ENCODE measurements at regions not wholly inside any gene's neighbourhood (a gene's known extent, or its start where the extent isn't known, plus 50 kb on each side); places are given as distances from the start of the nearest gene placed in this dataset.
A peak's percentile ranks its signal among the peaks of the same experiment; 100 is the strongest.
"Not testable (repeated sequence)": the region's sequence is repeated elsewhere in the genome, so short reads cannot be mapped to it uniquely, and the experiment has no call there.

DNA sequence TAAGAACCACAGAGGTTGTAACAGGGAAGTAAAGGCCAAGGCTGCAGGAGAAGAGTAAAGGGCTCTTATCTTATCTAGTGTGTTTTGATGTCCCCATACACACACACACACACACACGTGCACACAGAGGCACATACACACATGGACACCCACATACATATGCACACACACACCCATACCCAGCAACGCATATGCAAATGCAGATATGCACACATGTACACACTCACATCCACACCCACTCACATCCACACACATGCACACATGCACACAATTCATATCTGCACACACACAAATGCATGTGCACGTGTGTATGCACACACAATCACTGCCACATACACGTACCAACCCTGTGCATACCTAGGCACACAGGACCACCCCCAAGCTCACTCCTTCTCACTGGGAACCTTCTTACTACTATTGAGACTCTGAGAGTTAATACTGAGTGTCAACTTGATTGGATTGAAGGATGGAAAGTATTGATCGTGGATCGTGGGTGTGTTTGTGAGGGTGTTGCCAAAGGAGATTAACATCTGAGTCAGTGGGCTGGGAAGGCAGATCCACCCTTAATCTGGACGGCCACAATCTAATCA lies 99.0 kb upstream of the AKAP13 start:
- Histone ChIP-seq H3K4me3 (replicated peaks in 1 of 3; ENCODE audit: low read depth in 2 of 3, low read length in 3 of 3) (no peak overlapping the region), H3K79me2 (ENCODE audit: insufficient read depth, low read length) (no peaks in the 10 kb centered on the region), H3K27ac (ENCODE audit: low read depth in 1 of 2, low read length in 2 of 2) (no peak overlapping the region), H3K27me3 (ENCODE audit: control insufficient read depth in 2 of 2, insufficient read depth in 2 of 2, low read length in 2 of 2) (no peaks in the 10 kb centered on the region), H3K4me1 (ENCODE audit: control insufficient read depth in 1 of 2, insufficient read depth in 2 of 2, low read length in 2 of 2) (no peaks in the 10 kb centered on the region), H3K4me2 (replicated peaks; ENCODE audit: extremely low read depth, low read length, poor library complexity, severe bottlenecking) (no peak overlapping the region), H3K9ac (ENCODE audit: insufficient read depth, low read length, poor library complexity, severe bottlenecking) (no peak overlapping the region), H2AFZ (ENCODE audit: insufficient read depth, low read depth, low read length, poor library complexity, severe bottlenecking) (no peak overlapping the region), H3K9me3 (replicated peaks in 1 of 2; ENCODE audit: control insufficient read depth in 1 of 2, insufficient read depth in 1 of 2, low read length in 2 of 2) (no peaks in the 10 kb centered on the region), H3K36me3 (replicated peaks in 1 of 2; ENCODE audit: control insufficient read depth in 1 of 2, insufficient read depth in 2 of 2, low read length in 2 of 2) (no peaks in the 10 kb centered on the region), H4K20me1 (ENCODE audit: insufficient read depth, low read length) (no peaks in the 10 kb centered on the region)
- TF ChIP-seq, protein P1, sequence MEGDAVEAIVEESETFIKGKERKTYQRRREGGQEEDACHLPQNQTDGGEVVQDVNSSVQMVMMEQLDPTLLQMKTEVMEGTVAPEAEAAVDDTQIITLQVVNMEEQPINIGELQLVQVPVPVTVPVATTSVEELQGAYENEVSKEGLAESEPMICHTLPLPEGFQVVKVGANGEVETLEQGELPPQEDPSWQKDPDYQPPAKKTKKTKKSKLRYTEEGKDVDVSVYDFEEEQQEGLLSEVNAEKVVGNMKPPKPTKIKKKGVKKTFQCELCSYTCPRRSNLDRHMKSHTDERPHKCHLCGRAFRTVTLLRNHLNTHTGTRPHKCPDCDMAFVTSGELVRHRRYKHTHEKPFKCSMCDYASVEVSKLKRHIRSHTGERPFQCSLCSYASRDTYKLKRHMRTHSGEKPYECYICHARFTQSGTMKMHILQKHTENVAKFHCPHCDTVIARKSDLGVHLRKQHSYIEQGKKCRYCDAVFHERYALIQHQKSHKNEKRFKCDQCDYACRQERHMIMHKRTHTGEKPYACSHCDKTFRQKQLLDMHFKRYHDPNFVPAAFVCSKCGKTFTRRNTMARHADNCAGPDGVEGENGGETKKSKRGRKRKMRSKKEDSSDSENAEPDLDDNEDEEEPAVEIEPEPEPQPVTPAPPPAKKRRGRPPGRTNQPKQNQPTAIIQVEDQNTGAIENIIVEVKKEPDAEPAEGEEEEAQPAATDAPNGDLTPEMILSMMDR (IDR thresholded peaks at IDR 0.05): no peak
- intact Hi-C loops (cut with micrococcal nuclease): no loop called here
- Mint-ChIP-seq H3K27me3 (ENCODE audit: low read depth in 3 of 3) (peaks cover 1 to 3% (median 3%) of the 10 kb centered on the region in 3 donors), H3K4me3 (no peak overlapping the region), H3K27ac (no peak overlapping the region), H3K9me3 (no peaks in the 10 kb centered on the region), H3K36me3 (no peaks in the 10 kb centered on the region), H3K4me1 (no peaks in the 10 kb centered on the region)
- WGBS (ENCODE audit: insufficient coverage): 86% methylated on average over 5 of the region's 7 CpGs
- DNase-seq: no peak

DNA sequence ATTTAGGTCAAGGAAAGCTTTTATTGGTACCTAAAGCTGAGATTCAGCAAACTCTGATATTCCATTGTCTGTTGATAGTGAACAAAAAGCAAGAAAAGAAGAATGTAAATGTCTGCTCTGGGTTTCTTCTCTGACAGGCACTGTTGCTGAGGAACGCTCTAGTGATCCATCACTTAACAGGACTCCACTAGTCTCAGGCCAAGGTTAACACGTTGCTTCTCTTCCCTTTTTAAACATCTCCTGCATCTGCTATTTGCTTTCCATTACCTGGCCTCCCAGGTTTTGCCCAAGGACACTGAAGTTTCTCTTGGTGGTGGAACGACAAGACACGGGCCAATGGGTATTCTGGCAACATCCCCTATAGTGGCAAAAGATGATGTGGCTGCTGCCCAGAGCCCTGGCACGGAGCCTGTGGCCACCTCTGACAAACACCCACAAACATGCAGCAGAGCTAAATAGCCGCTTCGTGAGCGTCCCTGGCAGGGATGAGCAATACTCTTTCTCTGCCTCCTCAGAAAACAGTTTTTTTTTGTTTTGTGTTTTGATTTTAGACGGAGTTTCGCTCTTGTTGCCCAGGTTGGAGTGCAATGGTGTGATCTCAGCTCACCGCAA lies 97.8 kb upstream of the AKAP13 start:
- no peaks in the 10 kb centered on the region for H3K36me3 ChIP-seq (replicated peaks in 1 of 2; ENCODE audit: control insufficient read depth in 1 of 2, insufficient read depth in 2 of 2, low read length in 2 of 2)
- H3K4me2 ChIP-seq (replicated peaks; ENCODE audit: extremely low read depth, low read length, poor library complexity, severe bottlenecking): no peak overlapping the region
- no peaks in the 10 kb centered on the region for H3K27me3 ChIP-seq (ENCODE audit: control insufficient read depth in 2 of 2, insufficient read depth in 2 of 2, low read length in 2 of 2)
- intact Hi-C loops (cut with micrococcal nuclease): no loop called here
- H3K9me3 ChIP-seq (replicated peaks in 1 of 2; ENCODE audit: control insufficient read depth in 1 of 2, insufficient read depth in 1 of 2, low read length in 2 of 2): no peaks in the 10 kb centered on the region
- H3K79me2 ChIP-seq (ENCODE audit: insufficient read depth, low read length): no peaks in the 10 kb centered on the region
- H3K27me3 Mint-ChIP-seq (ENCODE audit: low read depth in 3 of 3): peaks cover 1 to 3% (median 3%) of the 10 kb centered on the region in 3 donors
- H3K4me3 Mint-ChIP-seq: no peak overlapping the region
- no peak overlapping the region for H3K4me3 ChIP-seq (replicated peaks in 1 of 3; ENCODE audit: low read depth in 2 of 3, low read length in 3 of 3)
- H3K27ac Mint-ChIP-seq: peak overlapping the region in 1 of 7 donors; percentile 12
- H3K9ac ChIP-seq (ENCODE audit: insufficient read depth, low read length, poor library complexity, severe bottlenecking): no peak overlapping the region
- TF ChIP-seq, protein P1 (IDR thresholded peaks at IDR 0.05): no peak
- no peaks in the 10 kb centered on the region for H3K9me3 Mint-ChIP-seq
- H3K36me3 Mint-ChIP-seq: no peaks in the 10 kb centered on the region
- no peaks in the 10 kb centered on the region for H4K20me1 ChIP-seq (ENCODE audit: insufficient read depth, low read length)
- no peak for DNase-seq
- WGBS (ENCODE audit: insufficient coverage): 90% methylated on average over 6 of the region's 11 CpGs
- H3K4me1 ChIP-seq (ENCODE audit: control insufficient read depth in 1 of 2, insufficient read depth in 2 of 2, low read length in 2 of 2): no peaks in the 10 kb centered on the region
- H2AFZ ChIP-seq (ENCODE audit: insufficient read depth, low read depth, low read length, poor library complexity, severe bottlenecking): no peak overlapping the region
- no peak overlapping the region for H3K27ac ChIP-seq (ENCODE audit: low read depth in 1 of 2, low read length in 2 of 2)
- H3K4me1 Mint-ChIP-seq: no peaks in the 10 kb centered on the region

DNA sequence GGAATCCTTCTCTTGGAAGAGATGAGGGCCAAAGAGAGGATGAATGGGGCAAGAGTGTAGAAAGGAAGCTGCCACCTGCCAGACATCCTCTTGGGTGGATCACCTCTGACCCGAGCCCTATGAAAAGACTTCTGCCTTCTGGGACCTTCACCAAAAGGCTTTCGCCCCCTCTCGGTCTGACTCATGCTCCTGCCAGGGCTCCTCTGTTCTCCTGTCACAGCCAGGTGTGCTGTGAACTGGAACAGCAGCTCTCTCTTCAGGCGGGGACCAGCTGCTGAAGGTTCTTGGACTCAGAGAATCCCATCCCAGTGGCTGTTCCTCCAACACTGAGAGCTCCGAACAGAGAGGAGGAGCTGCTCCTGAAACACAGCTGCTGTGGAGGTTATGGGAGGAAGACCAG lies 96.6 kb upstream of the AKAP13 start:
- DNase-seq; H3K9ac ChIP-seq (ENCODE audit: insufficient read depth, low read length, poor library complexity, severe bottlenecking); intact Hi-C loops (cut with micrococcal nuclease); H3K27me3 Mint-ChIP-seq (ENCODE audit: low read depth in 3 of 3); H3K9me3 ChIP-seq (replicated peaks in 1 of 2; ENCODE audit: control insufficient read depth in 1 of 2, insufficient read depth in 1 of 2, low read length in 2 of 2); H3K4me1 ChIP-seq (ENCODE audit: control insufficient read depth in 1 of 2, insufficient read depth in 2 of 2, low read length in 2 of 2); H3K36me3 Mint-ChIP-seq; H3K79me2 ChIP-seq (ENCODE audit: insufficient read depth, low read length); H3K4me2 ChIP-seq (replicated peaks; ENCODE audit: extremely low read depth, low read length, poor library complexity, severe bottlenecking); H3K4me1 Mint-ChIP-seq; H3K27ac ChIP-seq (ENCODE audit: low read depth in 1 of 2, low read length in 2 of 2); H3K36me3 ChIP-seq (replicated peaks in 1 of 2; ENCODE audit: control insufficient read depth in 1 of 2, insufficient read depth in 2 of 2, low read length in 2 of 2); H3K4me3 ChIP-seq (replicated peaks in 1 of 3; ENCODE audit: low read depth in 2 of 3, low read length in 3 of 3); H3K9me3 Mint-ChIP-seq; H3K27me3 ChIP-seq (ENCODE audit: control insufficient read depth in 2 of 2, insufficient read depth in 2 of 2, low read length in 2 of 2); H4K20me1 ChIP-seq (ENCODE audit: insufficient read depth, low read length); H3K27ac Mint-ChIP-seq; H3K4me3 Mint-ChIP-seq; H2AFZ ChIP-seq (ENCODE audit: insufficient read depth, low read depth, low read length, poor library complexity, severe bottlenecking): not testable (repeated sequence)
- WGBS (ENCODE audit: insufficient coverage): 82% methylated on average over 2 of the region's 5 CpGs

Measured in CD14-positive monocyte (primary cell).